Thoracic aorta (tissue), 2 donors: ENCODE measurements at regions not wholly inside any gene's neighbourhood (a gene's known extent, or its start where the extent isn't known, plus 50 kb on each side); places are given as distances from the start of the nearest gene placed in this dataset.

Experiments
- ATAC-seq: fragments of 150-250 bp; one replicate; pipeline ENCODE4 v1.8.0; 2017; ENCODE audit warnings: low read depth; ENCODE audit not compliant: insufficient number of reproducible peaks, low FRiP score
- DNase-seq: peaks from one replicate; pipeline ENCODE4 v3.0.0-alpha.2; 2020; ENCODE audit warnings: low spot score
- H3K27ac ChIP-seq, 2 donors: fragments of 200-600 bp; sonication (generic); 1 replicate in 1 of 2; 2 replicates in 1 of 2; pipeline ENCODE4 v1.5.1; 2016; ENCODE audit warnings: mild to moderate bottlenecking in 2 of 2, moderate library complexity in 2 of 2
- H3K27me3 ChIP-seq: fragments of 200-600 bp; sonication (generic); replicated peaks from 2 replicates; pipeline ENCODE4 v1.6.0; 2016; ENCODE audit warnings: mild to moderate bottlenecking; ENCODE audit not compliant: insufficient read depth
- H3K36me3 ChIP-seq: fragments of 200-600 bp; sonication (generic); one replicate; pipeline ENCODE4 v1.5.1; 2016
- H3K4me1 ChIP-seq, 2 donors: fragments of 200-600 bp; sonication (generic); 1 replicate in 1 of 2; 2 replicates in 1 of 2; pipeline versions ENCODE4 v1.5.1 to v1.6.0; 2016; ENCODE audit warnings: low read depth in 2 of 2, mild to moderate bottlenecking in 1 of 2; ENCODE audit not compliant: control insufficient read depth in 1 of 2
- H3K4me3 ChIP-seq: fragments of 200-600 bp; sonication (generic); 2 replicates; pipeline ENCODE4 v1.5.1; 2016; ENCODE audit warnings: mild to moderate bottlenecking
- H3K9me3 ChIP-seq: fragments of 200-600 bp; sonication (generic); 2 replicates; pipeline ENCODE4 v1.5.1; 2016
- TF ChIP-seq, protein P1 (sequence below): fragments of 200-600 bp; sonication (generic); IDR thresholded peaks from one replicate; pipeline ENCODE4 v1.5.1; 2019; ENCODE audit warnings: antibody characterized with exemption

DNA sequence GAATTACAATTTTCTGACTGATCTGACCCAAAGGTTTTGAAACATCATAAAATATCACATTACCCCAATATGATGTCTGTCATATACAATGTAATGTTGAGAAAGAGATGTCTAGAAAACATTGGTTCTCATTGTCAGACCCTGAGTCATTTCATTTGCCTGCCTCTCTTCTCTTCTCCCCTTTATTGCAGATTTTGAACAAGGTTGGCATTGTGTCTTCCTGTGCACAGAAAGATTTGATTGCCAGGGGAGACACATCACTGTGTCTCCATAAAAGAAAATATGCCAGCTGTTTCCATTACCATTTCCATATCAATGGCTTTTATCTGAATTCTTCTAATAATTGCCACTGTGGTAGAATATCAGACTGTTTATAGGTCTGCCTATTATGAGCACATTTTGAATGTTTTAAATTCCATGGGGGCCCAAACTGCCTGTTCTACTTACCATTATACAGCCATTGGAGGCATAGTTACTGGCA, 65.6 kb downstream of the IFI44 start:
- ATAC-seq (no peak), DNase-seq (no peak)
- H3K4me3 ChIP-seq = no peak overlapping the region
- H3K36me3 ChIP-seq = no peaks in the 10 kb centered on the region
- no peaks in the 10 kb centered on the region for H3K27me3 ChIP-seq
- no peaks in the 10 kb centered on the region for H3K9me3 ChIP-seq
- peaks cover 7 to 13% of the 10 kb centered on the region in 2 donors for H3K4me1 ChIP-seq
- TF ChIP-seq, protein P1, sequence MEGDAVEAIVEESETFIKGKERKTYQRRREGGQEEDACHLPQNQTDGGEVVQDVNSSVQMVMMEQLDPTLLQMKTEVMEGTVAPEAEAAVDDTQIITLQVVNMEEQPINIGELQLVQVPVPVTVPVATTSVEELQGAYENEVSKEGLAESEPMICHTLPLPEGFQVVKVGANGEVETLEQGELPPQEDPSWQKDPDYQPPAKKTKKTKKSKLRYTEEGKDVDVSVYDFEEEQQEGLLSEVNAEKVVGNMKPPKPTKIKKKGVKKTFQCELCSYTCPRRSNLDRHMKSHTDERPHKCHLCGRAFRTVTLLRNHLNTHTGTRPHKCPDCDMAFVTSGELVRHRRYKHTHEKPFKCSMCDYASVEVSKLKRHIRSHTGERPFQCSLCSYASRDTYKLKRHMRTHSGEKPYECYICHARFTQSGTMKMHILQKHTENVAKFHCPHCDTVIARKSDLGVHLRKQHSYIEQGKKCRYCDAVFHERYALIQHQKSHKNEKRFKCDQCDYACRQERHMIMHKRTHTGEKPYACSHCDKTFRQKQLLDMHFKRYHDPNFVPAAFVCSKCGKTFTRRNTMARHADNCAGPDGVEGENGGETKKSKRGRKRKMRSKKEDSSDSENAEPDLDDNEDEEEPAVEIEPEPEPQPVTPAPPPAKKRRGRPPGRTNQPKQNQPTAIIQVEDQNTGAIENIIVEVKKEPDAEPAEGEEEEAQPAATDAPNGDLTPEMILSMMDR = no peak
- H3K27ac ChIP-seq = no peak overlapping the region

DNA sequence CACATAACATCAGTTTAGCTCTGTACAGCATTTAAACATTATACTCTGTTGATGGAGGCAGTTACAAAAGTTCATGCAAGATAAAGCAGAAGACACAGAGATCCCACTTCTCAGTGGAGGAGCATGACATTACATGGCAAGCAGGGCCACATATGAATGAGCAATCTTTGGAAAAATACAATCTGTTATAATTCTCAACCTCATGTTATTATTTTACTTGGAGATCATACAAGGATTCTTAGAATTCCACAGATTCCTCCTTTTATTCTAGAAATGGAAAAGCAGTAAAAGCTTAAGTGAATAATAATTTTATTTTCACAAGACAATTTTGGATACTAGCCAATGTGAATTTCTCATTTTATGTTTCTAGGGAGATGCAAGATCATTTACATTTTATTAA, 66.6 kb downstream of the IFI44 start:
- Histone ChIP-seq H3K4me1 (peaks cover 7 to 13% of the 10 kb centered on the region in 2 donors), H3K27ac (no peak overlapping the region), H3K4me3 (no peak overlapping the region), H3K27me3 (no peaks in the 10 kb centered on the region), H3K9me3 (no peaks in the 10 kb centered on the region), H3K36me3 (no peaks in the 10 kb centered on the region)
- ATAC-seq = no peak
- TF ChIP-seq, protein P1 = no peak
- DNase-seq = no peak

DNA sequence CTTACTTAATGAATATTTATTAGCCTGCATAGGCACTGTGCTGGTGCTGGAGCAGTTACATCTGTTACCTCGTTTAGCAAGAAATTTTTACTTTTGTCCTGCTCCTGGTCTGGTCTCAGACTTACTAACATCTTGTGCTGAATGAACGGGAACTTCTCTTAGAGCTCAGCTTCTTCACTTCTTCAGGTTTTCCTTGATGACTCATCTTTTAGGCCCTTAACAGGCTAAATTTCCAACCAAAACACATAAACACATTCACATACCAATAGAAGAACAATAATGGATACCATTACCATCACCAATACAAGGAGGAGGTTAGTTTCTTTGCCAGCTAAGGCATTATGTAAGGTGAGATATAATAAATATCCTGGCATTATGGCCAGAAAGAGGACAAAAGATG, 68.9 kb downstream of the IFI44 start:
- ATAC-seq (no peak), DNase-seq (no peak)
- Histone ChIP-seq H3K27ac (no peak overlapping the region), H3K4me1 (peaks cover 7 to 13% of the 10 kb centered on the region in 2 donors), H3K27me3 (no peaks in the 10 kb centered on the region), H3K36me3 (no peaks in the 10 kb centered on the region), H3K9me3 (no peaks in the 10 kb centered on the region), H3K4me3 (no peak overlapping the region)
- TF ChIP-seq, protein P1 = no peak

DNA sequence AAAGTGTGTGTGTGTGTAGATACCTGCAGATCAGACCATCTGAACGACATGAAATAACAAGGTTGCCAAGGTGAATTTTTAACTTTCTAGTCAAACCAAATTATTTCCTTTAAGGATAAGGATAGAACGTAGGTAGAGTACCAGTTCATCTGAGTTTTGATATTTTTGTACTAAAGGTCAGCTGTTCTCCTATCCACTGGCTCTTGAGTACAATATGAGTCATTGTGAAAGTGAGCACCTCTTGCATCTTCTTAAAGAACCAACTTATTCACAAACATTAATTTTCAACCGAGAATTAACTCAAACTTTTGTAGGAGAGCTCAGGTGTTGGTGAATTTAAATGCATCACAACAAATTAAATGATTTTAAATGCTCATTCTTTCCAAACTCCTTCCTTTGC, 71.5 kb downstream of the IFI44 start:
- ATAC-seq = no peak
- TF ChIP-seq, protein P1 = no peak

DNA sequence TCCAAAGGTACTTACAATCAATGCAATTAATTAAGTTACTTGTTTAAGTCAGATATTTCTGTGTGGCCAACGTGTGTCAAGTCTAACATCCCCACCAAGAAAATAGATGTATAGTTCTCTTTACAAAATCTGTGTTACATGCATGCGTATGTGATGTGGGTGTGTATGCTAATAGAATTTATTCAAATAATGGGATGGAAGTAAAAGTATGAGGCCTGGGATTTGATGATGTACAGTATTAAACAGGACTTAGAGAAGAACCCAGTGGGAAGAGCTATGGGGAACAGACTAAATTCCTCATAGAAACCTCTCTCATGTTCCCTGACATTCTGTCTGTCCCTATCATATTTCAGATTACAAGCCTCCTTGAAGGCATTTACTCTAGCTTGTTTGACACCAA, 72.5 kb downstream of the IFI44 start:
- DNase-seq = no peak
- TF ChIP-seq, protein P1 = no peak

More for the DNA sequence above, 71.5 kb downstream of the IFI44 start:
- peaks cover 0 to 2% of the 10 kb centered on the region in 2 donors for H3K4me1 ChIP-seq
- H3K27me3 ChIP-seq = no peaks in the 10 kb centered on the region
- DNase-seq = no peak
- H3K36me3 ChIP-seq = no peaks in the 10 kb centered on the region
- H3K4me3 ChIP-seq = no peak overlapping the region
- no peak overlapping the region for H3K27ac ChIP-seq
- H3K9me3 ChIP-seq = no peaks in the 10 kb centered on the region

More for the DNA sequence above, 72.5 kb downstream of the IFI44 start:
- Histone ChIP-seq H3K4me3 (no peak overlapping the region), H3K36me3 (no peaks in the 10 kb centered on the region), H3K27ac (no peak overlapping the region), H3K4me1 (no peaks in the 10 kb centered on the region), H3K9me3 (no peaks in the 10 kb centered on the region), H3K27me3 (no peaks in the 10 kb centered on the region)
- ATAC-seq = no peak
